ENCODE measurements at regions not wholly inside any gene's neighbourhood (a gene's known extent, or its start where the extent isn't known, plus 50 kb on each side); places are given as distances from the start of the nearest gene placed in this dataset.

DNA sequence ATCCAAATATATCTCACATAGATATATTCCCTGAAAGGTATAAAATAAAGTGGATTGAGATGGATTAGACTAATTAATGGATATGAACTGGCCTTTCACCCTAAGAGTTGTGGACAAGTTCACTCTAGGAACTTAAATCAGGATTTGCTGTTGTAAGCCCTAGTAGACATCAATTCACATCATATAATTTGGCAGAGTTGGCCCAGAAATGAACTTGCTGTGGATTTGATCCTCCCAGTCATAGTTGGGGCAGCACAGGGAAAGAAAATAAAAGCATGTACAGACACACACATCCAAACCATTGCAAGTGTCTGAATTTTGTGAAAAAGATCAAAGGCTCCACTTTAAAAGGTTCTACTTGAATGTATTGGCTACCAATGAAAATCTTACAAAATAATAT, 734.7 kb upstream of the NR2F2 start:
- no peak for ATAC-seq (ENCODE audit: low FRiP score)
- no peak overlapping the region for H3K4me3 ChIP-seq (ENCODE audit: low read length in 2 of 2)
- DNase-seq = no peak
- no peak overlapping the region for H3K27ac ChIP-seq (ENCODE audit: low read depth in 1 of 2, low read length in 2 of 2)
- no peaks in the 10 kb centered on the region for H3K27me3 ChIP-seq (ENCODE audit: control insufficient read depth in 1 of 2, insufficient read depth in 2 of 2, low read length in 1 of 2)
- H3K4me1 ChIP-seq (ENCODE audit: control insufficient read depth in 1 of 2, insufficient read depth in 2 of 2, low read length in 2 of 2) = no peaks in the 10 kb centered on the region
- no peaks in the 10 kb centered on the region for H3K36me3 ChIP-seq (ENCODE audit: control insufficient read depth in 1 of 2, insufficient read depth in 2 of 2, low read length in 1 of 2)
- no peaks in the 10 kb centered on the region for H3K9me3 ChIP-seq (ENCODE audit: control insufficient read depth, low read length)
- intact Hi-C loops (cut with DNase I) = no loop called here

DNA sequence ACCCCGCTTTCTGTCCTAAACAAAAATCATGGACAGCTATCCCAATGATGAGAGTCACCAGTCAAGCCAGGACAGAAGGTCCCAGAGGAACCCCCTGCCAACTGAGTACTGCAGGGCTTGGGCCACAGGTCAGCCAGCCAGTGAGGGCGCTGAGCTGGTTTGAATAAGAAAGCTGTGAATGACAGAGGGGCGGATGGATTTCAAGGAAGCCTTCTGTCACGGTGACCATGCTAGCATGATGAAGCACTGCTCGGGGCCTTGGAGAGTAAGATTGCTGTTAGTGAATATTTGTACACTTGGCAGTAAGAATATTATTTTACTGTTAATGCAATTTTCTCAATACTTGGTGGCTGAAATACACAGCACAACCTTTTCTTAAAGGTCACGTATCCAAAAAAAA, 734.0 kb upstream of the NR2F2 start:
- intact Hi-C loops (cut with DNase I) = no loop called here
- ATAC-seq (ENCODE audit: low FRiP score) (no peak), DNase-seq (peak in 1 of 2 donors; percentile 49)
- Histone ChIP-seq H3K27ac (ENCODE audit: low read depth in 1 of 2, low read length in 2 of 2) (no peak overlapping the region), H3K4me1 (ENCODE audit: control insufficient read depth in 1 of 2, insufficient read depth in 2 of 2, low read length in 2 of 2) (no peaks in the 10 kb centered on the region), H3K9me3 (ENCODE audit: control insufficient read depth, low read length) (no peaks in the 10 kb centered on the region), H3K27me3 (ENCODE audit: control insufficient read depth in 1 of 2, insufficient read depth in 2 of 2, low read length in 1 of 2) (no peaks in the 10 kb centered on the region), H3K36me3 (ENCODE audit: control insufficient read depth in 1 of 2, insufficient read depth in 2 of 2, low read length in 1 of 2) (no peaks in the 10 kb centered on the region), H3K4me3 (ENCODE audit: low read length in 2 of 2) (no peak overlapping the region)
- 72 to 73% methylated on average over 6 of the region's 6 CpGs for WGBS, 2 donors

DNA sequence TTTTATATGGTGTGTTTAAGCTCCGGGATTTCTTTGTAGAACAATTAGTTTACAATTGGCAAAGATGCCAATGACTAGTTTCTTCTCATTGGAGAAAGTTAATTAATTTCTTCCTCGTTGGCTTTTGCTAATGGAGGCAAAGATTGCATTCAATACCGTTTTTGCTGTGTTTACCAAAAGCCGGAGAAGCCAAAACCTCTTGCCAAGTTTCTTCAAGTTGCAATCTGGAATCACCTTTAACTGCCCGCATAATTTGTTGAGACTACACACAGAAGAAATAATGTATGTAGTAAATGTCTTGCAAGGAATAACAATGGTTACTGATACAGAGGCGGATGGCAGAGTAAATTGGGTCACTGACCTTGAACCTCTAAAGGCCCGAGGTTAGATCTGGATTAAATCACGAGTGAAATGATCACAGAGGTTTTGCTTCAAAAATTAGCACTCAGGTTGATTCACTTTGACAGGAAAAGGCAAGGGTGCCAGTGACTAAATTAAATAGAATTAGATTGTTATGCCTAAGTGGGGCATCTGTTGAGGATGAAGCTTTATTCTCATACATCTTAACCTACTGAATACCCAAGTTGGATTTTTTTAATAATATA, 732.1 kb upstream of the NR2F2 start:
- 77 to 78% methylated on average over 8 of the region's 8 CpGs for WGBS, 2 donors
- H3K4me3 ChIP-seq (ENCODE audit: low read length in 2 of 2) = no peak overlapping the region
- H3K4me1 ChIP-seq (ENCODE audit: control insufficient read depth in 1 of 2, insufficient read depth in 2 of 2, low read length in 2 of 2) = no peaks in the 10 kb centered on the region
- intact Hi-C loops (cut with DNase I) = no loop called here
- DNase-seq = no peak
- no peak for ATAC-seq (ENCODE audit: low FRiP score)
- no peak overlapping the region for H3K27ac ChIP-seq (ENCODE audit: low read depth in 1 of 2, low read length in 2 of 2)
- no peaks in the 10 kb centered on the region for H3K27me3 ChIP-seq (ENCODE audit: control insufficient read depth in 1 of 2, insufficient read depth in 2 of 2, low read length in 1 of 2)
- H3K9me3 ChIP-seq (ENCODE audit: control insufficient read depth, low read length) = no peaks in the 10 kb centered on the region
- no peaks in the 10 kb centered on the region for H3K36me3 ChIP-seq (ENCODE audit: control insufficient read depth in 1 of 2, insufficient read depth in 2 of 2, low read length in 1 of 2)

GRCh38 chr15:95600367-95600766, 730.1 kb upstream of the NR2F2 start:
- Histone ChIP-seq H3K9me3 (ENCODE audit: control insufficient read depth, low read length) (no peaks in the 10 kb centered on the region), H3K4me3 (ENCODE audit: low read length in 2 of 2) (no peak overlapping the region), H3K36me3 (ENCODE audit: control insufficient read depth in 1 of 2, insufficient read depth in 2 of 2, low read length in 1 of 2) (no peaks in the 10 kb centered on the region), H3K4me1 (ENCODE audit: control insufficient read depth in 1 of 2, insufficient read depth in 2 of 2, low read length in 2 of 2) (peaks cover 4% of the 10 kb centered on the region in 2 donors), H3K27ac (ENCODE audit: low read depth in 1 of 2, low read length in 2 of 2) (no peak overlapping the region), H3K27me3 (ENCODE audit: control insufficient read depth in 1 of 2, insufficient read depth in 2 of 2, low read length in 1 of 2) (no peaks in the 10 kb centered on the region)
- WGBS, 2 donors = 94 to 98% methylated on average over 2 of the region's 2 CpGs
- intact Hi-C loops (cut with DNase I) = loop anchor here (5.0 to 10.0 kb wide), 6 partner anchors 43 to 732 kb away; partner anchors contain the start of gene NR2F2 (in 1 of the 2)
- ATAC-seq (ENCODE audit: low FRiP score) = no peak
- DNase-seq = no peak

- H3K27me3 ChIP-seq (ENCODE audit: control insufficient read depth in 1 of 2, insufficient read depth in 2 of 2, low read length in 1 of 2) = no peaks in the 10 kb centered on the region
- H3K9me3 ChIP-seq (ENCODE audit: control insufficient read depth, low read length) = no peaks in the 10 kb centered on the region
- H3K4me3 ChIP-seq (ENCODE audit: low read length in 2 of 2) = no peak overlapping the region
- no peak overlapping the region for H3K27ac ChIP-seq (ENCODE audit: low read depth in 1 of 2, low read length in 2 of 2)
- intact Hi-C loops (cut with DNase I) = loop anchor here (5.0 to 10.0 kb wide), 6 partner anchors 44 to 731 kb away; partner anchors contain the start of gene NR2F2 (in 1 of the 2)
- H3K36me3 ChIP-seq (ENCODE audit: control insufficient read depth in 1 of 2, insufficient read depth in 2 of 2, low read length in 1 of 2) = no peaks in the 10 kb centered on the region
- no peak for DNase-seq
- WGBS, 2 donors = 97 to 99% methylated on average over 3 of the region's 3 CpGs
- ATAC-seq (ENCODE audit: low FRiP score) = no peak
- peaks cover 4% of the 10 kb centered on the region in 2 donors for H3K4me1 ChIP-seq (ENCODE audit: control insufficient read depth in 1 of 2, insufficient read depth in 2 of 2, low read length in 2 of 2)
Measured at GRCh38 chr15:95600884-95601283, 729.6 kb upstream of the NR2F2 start.

- no peaks in the 10 kb centered on the region for H3K9me3 ChIP-seq (ENCODE audit: control insufficient read depth, low read length)
- WGBS, 2 donors = 97% methylated on average over 5 of the region's 5 CpGs
- DNase-seq (no peak), ATAC-seq (ENCODE audit: low FRiP score) (no peak)
- no peaks in the 10 kb centered on the region for H3K36me3 ChIP-seq (ENCODE audit: control insufficient read depth in 1 of 2, insufficient read depth in 2 of 2, low read length in 1 of 2)
- H3K4me1 ChIP-seq (ENCODE audit: control insufficient read depth in 1 of 2, insufficient read depth in 2 of 2, low read length in 2 of 2) = peaks cover 4% of the 10 kb centered on the region in 2 donors
- no peaks in the 10 kb centered on the region for H3K27me3 ChIP-seq (ENCODE audit: control insufficient read depth in 1 of 2, insufficient read depth in 2 of 2, low read length in 1 of 2)
- no peak overlapping the region for H3K4me3 ChIP-seq (ENCODE audit: low read length in 2 of 2)
- intact Hi-C loops (cut with DNase I) = loop anchor here (5.0 to 10.0 kb wide), 6 partner anchors 44 to 731 kb away; partner anchors contain the start of gene NR2F2 (in 1 of the 2)
- no peak overlapping the region for H3K27ac ChIP-seq (ENCODE audit: low read depth in 1 of 2, low read length in 2 of 2)
Measured at GRCh38 chr15:95601525-95601924, 729.0 kb upstream of the NR2F2 start.

- 15 to 27% methylated on average over 8 of the region's 8 CpGs for WGBS, 2 donors
- peaks cover 4% of the 10 kb centered on the region in 2 donors for H3K4me1 ChIP-seq (ENCODE audit: control insufficient read depth in 1 of 2, insufficient read depth in 2 of 2, low read length in 2 of 2)
- peak overlapping the region in 1 of 2 donors; percentile 63 for H3K27ac ChIP-seq (ENCODE audit: low read depth in 1 of 2, low read length in 2 of 2)
- H3K9me3 ChIP-seq (ENCODE audit: control insufficient read depth, low read length) = no peaks in the 10 kb centered on the region
- H3K36me3 ChIP-seq (ENCODE audit: control insufficient read depth in 1 of 2, insufficient read depth in 2 of 2, low read length in 1 of 2) = no peaks in the 10 kb centered on the region
- intact Hi-C loops (cut with DNase I) = loop anchor here (5.0 to 10.0 kb wide), 6 partner anchors 47 to 728 kb away; partner anchors contain the start of gene NR2F2 (in 1 of the 2)
- H3K4me3 ChIP-seq (ENCODE audit: low read length in 2 of 2) = no peak overlapping the region
- no peaks in the 10 kb centered on the region for H3K27me3 ChIP-seq (ENCODE audit: control insufficient read depth in 1 of 2, insufficient read depth in 2 of 2, low read length in 1 of 2)
- DNase-seq = no peak
- ATAC-seq (ENCODE audit: low FRiP score) = no peak
Measured at GRCh38 chr15:95603802-95604201, 726.7 kb upstream of the NR2F2 start.

- H3K27ac ChIP-seq (ENCODE audit: low read depth in 1 of 2, low read length in 2 of 2) = no peak overlapping the region
- peaks cover 4% of the 10 kb centered on the region in 2 donors for H3K4me1 ChIP-seq (ENCODE audit: control insufficient read depth in 1 of 2, insufficient read depth in 2 of 2, low read length in 2 of 2)
- no peaks in the 10 kb centered on the region for H3K9me3 ChIP-seq (ENCODE audit: control insufficient read depth, low read length)
- no peaks in the 10 kb centered on the region for H3K36me3 ChIP-seq (ENCODE audit: control insufficient read depth in 1 of 2, insufficient read depth in 2 of 2, low read length in 1 of 2)
- ATAC-seq (ENCODE audit: low FRiP score) = peak; percentile 77
- no peaks in the 10 kb centered on the region for H3K27me3 ChIP-seq (ENCODE audit: control insufficient read depth in 1 of 2, insufficient read depth in 2 of 2, low read length in 1 of 2)
- no peak for DNase-seq
- H3K4me3 ChIP-seq (ENCODE audit: low read length in 2 of 2) = no peak overlapping the region
- WGBS, 2 donors = 3% methylated on average over 1 of the region's 1 CpG
- intact Hi-C loops (cut with DNase I) = loop anchor here (5.0 to 10.0 kb wide), 6 partner anchors 47 to 728 kb away; partner anchors contain the start of gene NR2F2 (in 1 of the 2)
Measured at GRCh38 chr15:95604634-95605036, 725.9 kb upstream of the NR2F2 start.

- Histone ChIP-seq H3K4me3 (ENCODE audit: low read length in 2 of 2) (no peak overlapping the region), H3K9me3 (ENCODE audit: control insufficient read depth, low read length) (no peaks in the 10 kb centered on the region), H3K27ac (ENCODE audit: low read depth in 1 of 2, low read length in 2 of 2) (no peak overlapping the region), H3K4me1 (ENCODE audit: control insufficient read depth in 1 of 2, insufficient read depth in 2 of 2, low read length in 2 of 2) (peaks cover 4% of the 10 kb centered on the region in 2 donors), H3K36me3 (ENCODE audit: control insufficient read depth in 1 of 2, insufficient read depth in 2 of 2, low read length in 1 of 2) (no peaks in the 10 kb centered on the region), H3K27me3 (ENCODE audit: control insufficient read depth in 1 of 2, insufficient read depth in 2 of 2, low read length in 1 of 2) (no peaks in the 10 kb centered on the region)
- intact Hi-C loops (cut with DNase I) = loop anchor here (10.0 kb wide), 3 partner anchors 190 to 340 kb away; no protein-coding TSS in a partner anchor
- DNase-seq (no peak), ATAC-seq (ENCODE audit: low FRiP score) (peak; percentile 26)
Measured at GRCh38 chr15:95605098-95605497, 725.4 kb upstream of the NR2F2 start.

All from aorta (tissue), 5 donors.